Hematopoietic multipotent progenitor cell treated with erythropoietin and hydrocortisone succinate and interleukin-3 and kit ligand, for 15 days (in vitro differentiated cells): ENCODE measurements at regions not wholly inside any gene's neighbourhood (a gene's known extent, or its start where the extent isn't known, plus 50 kb on each side); places are given as distances from the start of the nearest gene placed in this dataset.

Experiments
- DNase-seq: peaks from one replicate; pipeline ENCODE4 v3.0.0-alpha.2; 2015; ENCODE audit warnings: low spot score

DNA sequence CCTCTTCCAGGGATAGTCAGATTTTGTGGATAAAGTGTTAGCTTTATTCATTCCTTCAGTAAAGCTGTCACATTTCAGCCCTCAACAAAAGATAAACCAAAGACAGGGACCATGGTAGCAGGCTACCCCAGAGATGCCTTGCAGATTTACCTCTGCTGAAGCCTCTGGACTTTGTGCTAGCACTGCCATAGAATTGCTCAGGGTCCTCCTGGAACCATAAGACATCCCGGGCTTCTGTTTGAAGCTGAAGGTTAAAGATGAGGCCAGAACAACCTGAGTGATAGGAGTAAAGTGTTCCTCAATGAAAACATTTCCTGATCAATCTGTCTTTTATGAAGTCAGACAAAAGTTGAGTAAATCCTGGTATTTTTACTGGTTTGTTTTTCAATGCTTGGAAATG is 57.5 kb upstream of the ARL15 start:
- no peak for DNase-seq

DNA sequence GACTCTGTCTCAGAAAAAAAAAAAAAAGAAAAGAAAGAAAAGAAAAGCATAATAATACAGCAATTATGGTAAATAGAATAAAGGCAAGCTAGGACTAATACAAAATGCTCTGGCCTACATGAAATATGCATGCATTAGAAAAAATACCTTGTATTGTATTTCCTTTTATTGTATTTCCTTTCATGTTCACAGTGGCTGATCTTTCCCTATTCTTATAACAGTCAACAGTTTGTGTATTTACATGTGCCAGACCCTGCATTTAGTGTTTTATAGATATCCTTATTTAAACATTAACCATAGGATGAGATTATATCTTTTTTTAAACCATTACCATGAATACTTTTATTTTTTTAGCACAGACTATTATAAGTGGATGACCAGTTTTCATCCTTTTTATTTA is 56.3 kb upstream of the ARL15 start:
- DNase-seq = no peak

DNA sequence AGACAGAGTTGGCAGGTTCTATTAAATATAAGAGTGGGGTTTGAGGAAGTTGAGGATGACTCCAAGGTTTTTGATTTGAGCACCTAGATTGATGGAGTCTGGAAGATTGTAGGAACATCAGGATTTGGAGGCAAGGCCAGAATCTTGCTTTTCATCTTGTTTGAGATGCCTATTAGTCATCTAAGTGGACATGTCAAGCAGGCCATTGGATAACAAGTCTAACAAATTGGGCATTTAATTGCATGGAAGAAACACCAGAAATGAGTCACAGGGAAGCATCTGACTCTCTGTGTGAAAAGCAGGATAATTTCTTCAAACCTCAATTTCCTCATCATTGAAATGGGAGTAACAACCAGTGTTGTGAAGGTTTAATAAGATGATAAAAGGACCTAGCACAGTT is 53.3 kb upstream of the ARL15 start:
- DNase-seq = no peak

DNA sequence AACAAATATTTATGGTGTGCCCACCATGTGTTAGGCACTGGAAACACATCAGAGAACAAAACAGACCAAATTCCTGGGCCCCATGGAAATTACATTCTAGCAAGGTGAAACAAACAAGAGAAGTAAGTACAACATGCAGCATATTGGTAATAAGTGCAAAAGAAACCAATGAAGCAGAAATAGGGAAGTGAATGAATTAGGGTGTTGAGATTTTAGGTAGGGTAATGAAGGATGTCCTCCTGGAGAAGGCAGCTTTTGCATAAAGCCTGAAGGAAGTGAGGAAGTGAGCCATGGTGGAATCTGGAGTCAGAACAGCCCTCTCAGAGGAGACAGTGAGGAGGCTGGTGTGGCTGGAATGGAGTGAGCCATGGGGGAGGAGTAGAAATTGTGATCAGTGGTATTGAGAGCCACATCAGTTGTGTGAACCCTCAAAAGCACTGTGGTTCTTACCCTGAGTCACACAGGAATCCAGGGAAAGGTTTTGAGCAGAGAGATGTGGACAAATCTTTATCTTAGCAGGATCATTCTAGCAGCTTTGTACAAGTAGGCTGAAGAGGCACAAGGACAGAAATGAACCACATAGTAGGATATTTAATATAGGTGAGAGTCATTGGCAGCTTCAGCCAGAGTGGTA is 52.7 kb upstream of the ARL15 start:
- no peak for DNase-seq

DNA sequence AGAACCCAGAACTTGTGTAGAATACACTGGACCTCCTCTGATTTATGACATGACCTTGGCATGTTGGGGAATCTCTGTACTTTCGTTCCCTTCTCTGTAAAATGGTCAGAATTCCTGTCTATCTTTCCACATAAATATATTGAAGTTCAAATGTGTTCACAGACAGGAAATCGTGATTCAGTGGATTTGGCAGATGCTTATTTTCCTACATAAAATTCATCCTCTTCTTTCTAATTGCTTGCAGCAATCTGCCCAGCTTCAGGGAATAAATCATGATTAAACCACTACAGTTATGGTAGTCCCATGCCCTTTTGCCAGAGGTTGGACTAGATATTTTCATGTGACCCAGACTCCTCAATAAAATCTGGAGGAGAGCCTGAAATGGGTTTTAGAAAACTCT is 52.1 kb upstream of the ARL15 start:
- DNase-seq = no peak

DNA sequence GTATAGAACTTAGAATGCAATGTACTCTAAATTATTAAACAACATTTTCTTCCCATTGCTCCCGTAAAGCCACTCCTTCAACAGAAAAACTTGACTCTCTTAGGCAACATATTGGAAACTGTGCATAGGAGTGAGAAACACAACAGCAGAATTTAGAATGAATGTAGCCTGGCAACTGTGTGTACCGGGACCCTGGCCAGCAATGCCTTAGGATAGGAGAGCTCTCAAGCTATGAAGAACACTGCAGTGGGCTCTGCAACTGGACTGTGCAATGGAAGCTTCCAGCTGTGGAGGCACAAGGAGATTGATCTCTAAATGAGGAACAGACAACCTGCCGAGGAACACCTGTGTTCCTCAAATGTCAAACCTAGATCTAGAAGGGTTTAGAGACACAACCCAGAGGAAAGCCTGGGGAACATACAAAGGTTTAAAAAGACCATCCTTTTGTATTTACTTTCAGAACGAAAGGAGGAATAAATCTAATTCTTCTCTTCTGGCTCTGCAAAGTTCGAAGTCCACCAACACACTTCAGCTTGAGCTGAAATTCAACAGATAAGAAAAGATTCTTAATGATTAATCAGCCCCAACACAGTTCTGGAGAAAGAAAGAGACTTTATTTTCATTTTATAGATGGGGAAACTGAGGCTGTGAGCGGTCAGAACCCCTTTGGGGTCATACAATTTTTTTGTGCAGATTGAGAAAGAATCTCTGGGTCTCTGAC is 51.5 kb upstream of the ARL15 start:
- DNase-seq = no peak

DNA sequence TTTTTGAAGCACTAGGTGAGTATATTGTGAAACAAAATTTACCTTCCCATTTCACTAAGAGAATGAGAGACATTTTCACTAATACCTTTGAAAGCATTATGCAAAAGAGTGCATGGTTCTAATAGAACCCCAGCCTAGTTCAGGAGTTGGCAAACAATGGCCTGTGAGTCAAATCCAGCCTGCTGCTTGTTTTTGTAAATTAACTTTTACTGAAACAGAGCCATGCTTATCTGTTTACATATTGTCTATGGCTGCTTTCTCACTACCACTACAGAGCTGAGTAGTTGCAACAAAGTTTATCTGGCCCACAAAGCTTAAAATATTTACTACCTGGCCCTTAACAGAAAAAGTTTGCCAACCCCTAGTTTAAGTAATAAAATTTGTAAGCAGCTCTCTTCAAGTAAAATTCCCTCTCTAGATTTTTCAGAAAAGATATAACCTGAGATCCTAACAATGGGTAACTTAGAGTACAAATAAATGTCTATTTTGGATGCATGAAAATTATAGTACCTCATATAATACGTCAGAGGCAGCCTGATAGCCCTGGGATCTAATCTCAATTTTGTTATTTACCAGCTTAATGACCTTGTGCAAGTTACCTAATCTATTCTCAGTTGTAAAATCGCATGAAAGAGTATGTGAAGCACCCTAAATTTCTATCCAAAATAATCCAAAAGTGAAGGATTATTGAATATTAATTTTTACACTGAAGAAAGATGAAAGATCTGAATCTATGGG is 50.7 kb upstream of the ARL15 start:
- no peak for DNase-seq
